Caco-2 (cell line): ENCODE measurements at regions not wholly inside any gene's neighbourhood (a gene's known extent, or its start where the extent isn't known, plus 50 kb on each side); places are given as distances from the start of the nearest gene placed in this dataset.

Experiments
- BruUV-seq: library from RNA; stranded (reverse); fragments of 400-500 nt; replicated peaks from 2 replicates; lab custom pipeline; 2021; lab: Mats Ljungman, UMichigan
- CTCF ChIA-PET: fragments of 300-600 bp; sonication (Branson Sonifier 250); formaldehyde crosslinking; loops from one replicate; lab custom pipeline; 2022; ENCODE audit warnings: antibody characterized with exemption; lab: Charles Lee
- POLR2A ChIA-PET: fragments of 300-600 bp; sonication (Branson Sonifier 250); formaldehyde crosslinking; loops from one replicate; lab custom pipeline; 2022; ENCODE audit warnings: antibody characterized with exemption; lab: Charles Lee
- DNase-seq, 2 experiments: peaks; one replicate each; pipeline versions ENCODE4 v3.0.0 to v3.0.0-alpha.2; 2020 to 2022
- H3K27me3 ChIP-seq: replicated peaks from 2 replicates; pipeline ENCODE4 v1.6.0; 2011; ENCODE audit warnings: low read length; ENCODE audit not compliant: control insufficient read depth, insufficient read depth
- H3K36me3 ChIP-seq: 2 replicates; pipeline ENCODE4 v1.5.1; 2011; ENCODE audit warnings: low read length; ENCODE audit not compliant: control insufficient read depth, insufficient read depth
- H3K4me1 ChIP-seq: fragments of 250-450 bp; sonication (Bioruptor Pico); 2 replicates; pipeline ENCODE4 v1.5.1; 2020; ENCODE audit warnings: mild to moderate bottlenecking
- H3K4me3 ChIP-seq: 2 replicates; pipeline ENCODE4 v1.5.1; 2011; ENCODE audit warnings: low read depth, mild to moderate bottlenecking, control low read depth, low read length
- H3K9me3 ChIP-seq: fragments of 250-450 bp; sonication (Bioruptor Pico); 2 replicates; pipeline ENCODE4 v1.5.1; 2020; ENCODE audit warnings: mild to moderate bottlenecking, moderate library complexity
- H3K27ac Mint-ChIP-seq: one replicate; pipeline ENCODE4 v1.8.0; 2022; ENCODE audit warnings: mixed read lengths; ENCODE audit not compliant: unreplicated experiment
- H3K27me3 Mint-ChIP-seq: one replicate; pipeline ENCODE4 v1.8.0; 2022; ENCODE audit warnings: mixed read lengths; ENCODE audit not compliant: insufficient read depth, unreplicated experiment
- H3K36me3 Mint-ChIP-seq: one replicate; pipeline ENCODE4 v1.8.0; 2022; ENCODE audit warnings: mild to moderate bottlenecking, mixed read lengths; ENCODE audit not compliant: insufficient read depth, unreplicated experiment
- H3K4me1 Mint-ChIP-seq: one replicate; pipeline ENCODE4 v1.8.0; 2022; ENCODE audit warnings: low read depth, mixed read lengths; ENCODE audit not compliant: unreplicated experiment
- H3K4me3 Mint-ChIP-seq: one replicate; pipeline ENCODE4 v1.8.0; 2022; ENCODE audit warnings: mild to moderate bottlenecking, moderate library complexity, mixed read lengths; ENCODE audit not compliant: unreplicated experiment
- H3K9me3 Mint-ChIP-seq: one replicate; pipeline ENCODE4 v1.8.0; 2022; ENCODE audit warnings: mixed read lengths; ENCODE audit not compliant: unreplicated experiment
- intact Hi-C: fragments of 100-400 bp; cut with micrococcal nuclease; formaldehyde crosslinking; loops from one replicate; pipeline ENCODE4 v1.10.0; 2022; ENCODE audit not compliant: unreplicated experiment
- TF ChIP-seq, protein P1 (sequence below), 2 experiments: fragments of 200-600 bp in 1 of 2; IDR thresholded peaks; 1 replicate in 1 of 2; 2 replicates in 1 of 2; pipeline versions ENCODE4 v1.5.1 to v1.8.0; 2011 to 2022; ENCODE audit warnings: antibody characterized with exemption in 1 of 2, control low read depth in 1 of 2, inconsistent platforms in 1 of 2, low read depth in 1 of 2, low read length in 1 of 2, mild to moderate bottlenecking in 1 of 2, moderate library complexity in 1 of 2; ENCODE audit not compliant: insufficient read depth in 1 of 2, severe bottlenecking in 1 of 2, unreplicated experiment in 1 of 2

DNA sequence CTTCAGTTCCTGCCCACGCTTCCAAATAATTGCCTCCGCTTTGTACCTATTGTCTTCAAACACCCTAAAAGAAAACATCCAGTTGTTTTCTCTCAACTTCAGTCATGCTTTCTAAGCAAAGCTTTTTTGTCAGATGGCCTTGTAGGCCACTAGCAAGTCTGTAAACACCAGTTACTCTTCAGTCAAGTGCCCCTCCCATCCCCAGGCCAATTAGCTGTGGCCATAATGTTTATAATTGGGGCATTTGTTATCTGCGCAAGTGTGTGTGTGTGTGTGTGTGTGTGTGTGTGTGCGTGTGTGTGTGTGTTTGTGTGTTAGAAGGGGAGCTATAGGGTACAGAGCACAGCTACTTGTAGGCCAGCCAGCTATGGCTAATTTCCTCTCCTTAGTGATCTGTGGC lies 272.4 kb upstream of the MARCKS start:
- Mint-ChIP-seq H3K27ac (no peak overlapping the region), H3K36me3 (no peaks in the 10 kb centered on the region), H3K4me1 (no peaks in the 10 kb centered on the region), H3K4me3 (no peak overlapping the region), H3K9me3 (no peaks in the 10 kb centered on the region), H3K27me3 (no peaks in the 10 kb centered on the region)
- ChIA-PET CTCF (no interaction called here), POLR2A (no interaction called here)
- Histone ChIP-seq H3K36me3 (no peaks in the 10 kb centered on the region), H3K9me3 (no peaks in the 10 kb centered on the region), H3K4me1 (no peaks in the 10 kb centered on the region), H3K4me3 (no peak overlapping the region), H3K27me3 (no peaks in the 10 kb centered on the region)
- no TSS peak for BruUV-seq
- TF ChIP-seq, protein P1, sequence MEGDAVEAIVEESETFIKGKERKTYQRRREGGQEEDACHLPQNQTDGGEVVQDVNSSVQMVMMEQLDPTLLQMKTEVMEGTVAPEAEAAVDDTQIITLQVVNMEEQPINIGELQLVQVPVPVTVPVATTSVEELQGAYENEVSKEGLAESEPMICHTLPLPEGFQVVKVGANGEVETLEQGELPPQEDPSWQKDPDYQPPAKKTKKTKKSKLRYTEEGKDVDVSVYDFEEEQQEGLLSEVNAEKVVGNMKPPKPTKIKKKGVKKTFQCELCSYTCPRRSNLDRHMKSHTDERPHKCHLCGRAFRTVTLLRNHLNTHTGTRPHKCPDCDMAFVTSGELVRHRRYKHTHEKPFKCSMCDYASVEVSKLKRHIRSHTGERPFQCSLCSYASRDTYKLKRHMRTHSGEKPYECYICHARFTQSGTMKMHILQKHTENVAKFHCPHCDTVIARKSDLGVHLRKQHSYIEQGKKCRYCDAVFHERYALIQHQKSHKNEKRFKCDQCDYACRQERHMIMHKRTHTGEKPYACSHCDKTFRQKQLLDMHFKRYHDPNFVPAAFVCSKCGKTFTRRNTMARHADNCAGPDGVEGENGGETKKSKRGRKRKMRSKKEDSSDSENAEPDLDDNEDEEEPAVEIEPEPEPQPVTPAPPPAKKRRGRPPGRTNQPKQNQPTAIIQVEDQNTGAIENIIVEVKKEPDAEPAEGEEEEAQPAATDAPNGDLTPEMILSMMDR (IDR thresholded peaks at IDR 0.05; ENCODE audit: insufficient read depth in 1 of 2, low read depth in 1 of 2, low read length in 1 of 2, severe bottlenecking in 1 of 2, unreplicated experiment in 1 of 2), result no peak
- intact Hi-C loops, result loop anchor here (10.0 kb wide), 1 partner anchor 280 kb away; no protein-coding TSS in a partner anchor
- DNase-seq, result no peak

DNA sequence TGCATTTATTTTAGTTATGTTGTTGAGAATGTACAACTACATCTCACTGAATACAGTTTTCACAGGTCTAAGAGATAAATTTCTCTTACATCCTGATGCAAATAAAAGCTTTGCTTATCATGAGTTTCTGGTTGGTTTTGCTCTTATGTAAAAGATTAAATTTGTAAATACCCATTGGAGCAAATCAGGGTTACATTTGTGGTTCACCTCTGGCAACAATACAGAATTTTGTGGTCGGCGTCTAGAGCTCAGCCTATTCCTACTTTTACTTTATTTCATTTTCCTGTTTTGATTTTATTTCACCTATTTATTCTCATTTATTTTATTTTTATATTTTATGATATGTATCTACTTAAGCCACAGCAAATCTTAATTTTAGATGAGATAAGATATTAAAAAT lies 271.9 kb upstream of the MARCKS start:
- no peak for DNase-seq
- no peaks in the 10 kb centered on the region for H3K27me3 ChIP-seq
- Mint-ChIP-seq H3K27me3 (no peaks in the 10 kb centered on the region), H3K4me3 (no peak overlapping the region), H3K9me3 (no peaks in the 10 kb centered on the region), H3K36me3 (no peaks in the 10 kb centered on the region), H3K4me1 (no peaks in the 10 kb centered on the region), H3K27ac (no peak overlapping the region)
- BruUV-seq, result no TSS peak
- POLR2A ChIA-PET, result no interaction called here
- no peaks in the 10 kb centered on the region for H3K9me3 ChIP-seq
- intact Hi-C loops, result loop anchor here (10.0 kb wide), 1 partner anchor 280 kb away; no protein-coding TSS in a partner anchor
- no peak overlapping the region for H3K4me3 ChIP-seq
- TF ChIP-seq, protein P1 (IDR thresholded peaks at IDR 0.05; ENCODE audit: insufficient read depth in 1 of 2, low read depth in 1 of 2, low read length in 1 of 2, severe bottlenecking in 1 of 2, unreplicated experiment in 1 of 2), result no peak
- no peaks in the 10 kb centered on the region for H3K4me1 ChIP-seq
- H3K36me3 ChIP-seq, result no peaks in the 10 kb centered on the region
- CTCF ChIA-PET, result no interaction called here

DNA sequence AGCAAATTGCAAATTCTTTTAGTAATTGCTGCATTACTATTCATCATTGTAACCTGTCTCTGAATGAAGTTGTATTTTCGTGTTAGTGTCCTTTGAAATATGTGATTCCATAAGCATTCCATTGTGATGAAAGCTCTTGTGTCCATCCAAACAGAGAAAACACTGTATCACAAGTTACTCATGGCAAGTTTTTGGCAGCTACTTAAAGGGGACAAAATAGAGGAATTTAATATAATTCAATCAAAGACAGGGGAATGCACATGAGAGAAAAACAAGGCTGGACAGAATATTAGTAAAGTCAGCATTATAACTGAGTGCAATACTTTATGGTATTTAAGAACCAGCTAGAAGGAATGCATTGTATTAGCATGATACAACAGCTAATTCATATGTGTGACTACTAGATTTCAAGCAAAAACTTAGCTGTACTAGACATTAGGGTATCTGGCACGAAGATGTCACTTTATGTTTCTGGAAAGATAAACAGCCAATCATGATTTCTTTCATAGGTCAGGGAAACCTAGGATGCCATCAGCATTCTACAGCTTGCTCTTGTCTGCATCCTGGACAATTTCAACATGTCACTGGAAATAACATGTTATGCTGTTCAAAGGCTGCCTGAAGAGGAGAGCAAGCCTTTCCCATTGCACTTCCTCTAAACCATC lies 270.6 kb upstream of the MARCKS start:
- no TSS peak for BruUV-seq
- no peaks in the 10 kb centered on the region for H3K27me3 Mint-ChIP-seq
- Histone ChIP-seq H3K36me3 (no peaks in the 10 kb centered on the region), H3K27me3 (no peaks in the 10 kb centered on the region), H3K9me3 (no peaks in the 10 kb centered on the region), H3K4me3 (no peak overlapping the region), H3K4me1 (no peaks in the 10 kb centered on the region)
- H3K9me3 Mint-ChIP-seq, result no peaks in the 10 kb centered on the region
- CTCF ChIA-PET, result no interaction called here
- POLR2A ChIA-PET, result no interaction called here
- TF ChIP-seq, protein P1 (IDR thresholded peaks at IDR 0.05; ENCODE audit: insufficient read depth in 1 of 2, low read depth in 1 of 2, low read length in 1 of 2, severe bottlenecking in 1 of 2, unreplicated experiment in 1 of 2), result no peak
- no peaks in the 10 kb centered on the region for H3K4me1 Mint-ChIP-seq
- DNase-seq, result no peak
- intact Hi-C loops, result loop anchor here (10.0 kb wide), 1 partner anchor 282 kb away; no protein-coding TSS in a partner anchor
- no peak overlapping the region for H3K27ac Mint-ChIP-seq
- H3K36me3 Mint-ChIP-seq, result no peaks in the 10 kb centered on the region
- no peak overlapping the region for H3K4me3 Mint-ChIP-seq
